HEK293 (cell line): ENCODE measurements at regions not wholly inside any gene's neighbourhood (a gene's known extent, or its start where the extent isn't known, plus 50 kb on each side); places are given as distances from the start of the nearest gene placed in this dataset.

Experiments
- CTCF ChIA-PET: fragments of 350-600 bp; formaldehyde crosslinking; extraction: SDS; loops from one replicate; lab custom pipeline; 2021; ENCODE audit warnings: antibody characterized with exemption; lab: Yijun Ruan, JAX
- POLR2A ChIA-PET: fragments of 300-600 bp; formaldehyde crosslinking; extraction: SDS; loops from one replicate; lab custom pipeline; 2020; ENCODE audit warnings: antibody characterized with exemption, inconsistent platforms; lab: Yijun Ruan, JAX
- H3K27ac ChIP-seq: fragments of 200-500 bp; sonication (Bioruptor generic); 2 replicates; pipeline ENCODE4 v1.5.1; 2014; ENCODE audit warnings: low read depth, low read length, control low read depth, inconsistent platforms; ENCODE audit errors: extremely low read depth
- H3K36me3 ChIP-seq, 2 experiments: fragments of 200-500 bp in 1 of 2; sonication (Bioruptor generic) in 1 of 2; 1 replicate in 1 of 2; 2 replicates in 1 of 2; pipeline ENCODE4 v1.5.1; 2014 to 2017; ENCODE audit warnings: inconsistent platforms in 2 of 2, low read length in 2 of 2; ENCODE audit not compliant: control insufficient read depth in 2 of 2, insufficient read depth in 1 of 2
- H3K4me1 ChIP-seq: fragments of 200-500 bp; sonication (Bioruptor generic); 2 replicates; pipeline ENCODE4 v1.5.1; 2014; ENCODE audit warnings: mild to moderate bottlenecking, low read length, inconsistent platforms; ENCODE audit not compliant: control insufficient read depth, insufficient read depth
- H3K4me3 ChIP-seq: 2 replicates; pipeline ENCODE4 v1.5.1; 2011; ENCODE audit warnings: low read depth, mild to moderate bottlenecking, control low read depth, low read length, moderate library complexity
- H3K9me3 ChIP-seq: fragments of 200-500 bp; sonication (Bioruptor generic); 2 replicates; pipeline ENCODE4 v1.5.1; 2014; ENCODE audit warnings: low read depth, low read length, inconsistent platforms; ENCODE audit not compliant: control insufficient read depth, insufficient read depth
- OSR2 ChIP-seq: fragments of 450-650 bp; formaldehyde crosslinking; IDR thresholded peaks from 2 replicates; pipeline ENCODE4 v1.5.1; 2016; ENCODE audit warnings: missing biosample characterization, missing genetic modification characterization
- PRDM1 ChIP-seq: fragments of 450-650 bp; formaldehyde crosslinking; IDR thresholded peaks from 2 replicates; pipeline ENCODE4; 2016; ENCODE audit warnings: missing biosample characterization, missing genetic modification characterization
- TRIM28 ChIP-seq: IDR thresholded peaks from 2 replicates; pipeline ENCODE4 v1.6.1; 2011; ENCODE audit warnings: low read length, control low read depth, borderline replicate concordance
- ZFHX2 ChIP-seq: fragments of 450-650 bp; formaldehyde crosslinking; conservative IDR thresholded peaks from 2 replicates; pipeline ENCODE4 v1.5.1; 2016; ENCODE audit warnings: missing biosample characterization, missing genetic modification characterization
- ZNF132 ChIP-seq: fragments of 450-650 bp; formaldehyde crosslinking; IDR thresholded peaks from 2 replicates; pipeline ENCODE4 v1.5.1; 2017; ENCODE audit warnings: missing biosample characterization, missing genetic modification characterization, borderline replicate concordance
- ZNF266 ChIP-seq: fragments of 450-650 bp; formaldehyde crosslinking; IDR thresholded peaks from 2 replicates; pipeline ENCODE4 v1.5.1; 2016; ENCODE audit warnings: missing biosample characterization, missing genetic modification characterization, low read depth
- ZNF274 ChIP-seq, 2 experiments: fragments of 200-500 bp in 1 of 2; fragments of 450-650 bp in 1 of 2; sonication (Bioruptor generic) in 1 of 2; formaldehyde crosslinking in 1 of 2; IDR thresholded peaks; 2 replicates each; pipeline versions ENCODE4 v1.5.1 to v1.6.1; 2014 to 2016; ENCODE audit warnings: borderline replicate concordance in 1 of 2, inconsistent platforms in 1 of 2, low read length in 1 of 2, missing biosample characterization in 1 of 2, missing genetic modification characterization in 1 of 2
- ZNF423 ChIP-seq: fragments of 450-650 bp; formaldehyde crosslinking; IDR thresholded peaks from 2 replicates; pipeline ENCODE4 v1.5.1; 2016; ENCODE audit warnings: missing biosample characterization, missing genetic modification characterization
- ZNF514 ChIP-seq: fragments of 450-650 bp; formaldehyde crosslinking; IDR thresholded peaks from 2 replicates; pipeline ENCODE4 v1.5.1; 2016; ENCODE audit warnings: missing biosample characterization, missing genetic modification characterization
- ZNF626 ChIP-seq: fragments of 450-650 bp; sonication (Bioruptor Pico); formaldehyde crosslinking; IDR thresholded peaks from 2 replicates; pipeline ENCODE4 v1.5.1; 2018; ENCODE audit warnings: missing biosample characterization, missing genetic modification characterization, inconsistent platforms
- ZNF76 ChIP-seq: fragments of 450-650 bp; formaldehyde crosslinking; IDR thresholded peaks from 2 replicates; pipeline ENCODE4; 2016; ENCODE audit warnings: low read depth, missing biosample characterization, missing genetic modification characterization, borderline replicate concordance
- ZNF776 ChIP-seq: fragments of 450-650 bp; formaldehyde crosslinking; IDR thresholded peaks from 2 replicates; pipeline ENCODE4 v1.5.0; 2017; ENCODE audit warnings: missing biosample characterization, missing genetic modification characterization, borderline replicate concordance
- ZNF777 ChIP-seq: fragments of 450-650 bp; formaldehyde crosslinking; IDR thresholded peaks from 2 replicates; pipeline ENCODE4 v1.5.1; 2017; ENCODE audit warnings: missing biosample characterization, missing genetic modification characterization, borderline replicate concordance
- ZNF843 ChIP-seq: fragments of 450-650 bp; formaldehyde crosslinking; IDR thresholded peaks from 2 replicates; pipeline ENCODE4 v1.5.1; 2016; ENCODE audit warnings: missing biosample characterization, missing genetic modification characterization
- TF ChIP-seq, protein P1 (sequence below): fragments of 450-650 bp; formaldehyde crosslinking; IDR thresholded peaks from 2 replicates; pipeline ENCODE4 v1.5.1; 2016; ENCODE audit warnings: missing biosample characterization, missing genetic modification characterization, low read depth
- TF ChIP-seq, protein P2 (sequence below): IDR thresholded peaks from 2 replicates; pipeline ENCODE4 v1.6.1; 2011; ENCODE audit warnings: mild to moderate bottlenecking, low read depth, low read length, borderline replicate concordance
- TF ChIP-seq, protein P3 (sequence below): fragments of 450-650 bp; formaldehyde crosslinking; IDR thresholded peaks from 2 replicates; pipeline ENCODE4 v1.5.1; 2017; ENCODE audit warnings: missing biosample characterization, missing genetic modification characterization
- TF ChIP-seq, protein P4 (sequence below): fragments of 450-650 bp; formaldehyde crosslinking; IDR thresholded peaks from 2 replicates; pipeline ENCODE4 v1.5.1; 2016; ENCODE audit warnings: missing biosample characterization, missing genetic modification characterization
- TF ChIP-seq, protein P5 (sequence below): fragments of 450-650 bp; formaldehyde crosslinking; IDR thresholded peaks from 2 replicates; pipeline ENCODE4 v1.5.1; 2017; ENCODE audit warnings: missing biosample characterization, missing genetic modification characterization

DNA sequence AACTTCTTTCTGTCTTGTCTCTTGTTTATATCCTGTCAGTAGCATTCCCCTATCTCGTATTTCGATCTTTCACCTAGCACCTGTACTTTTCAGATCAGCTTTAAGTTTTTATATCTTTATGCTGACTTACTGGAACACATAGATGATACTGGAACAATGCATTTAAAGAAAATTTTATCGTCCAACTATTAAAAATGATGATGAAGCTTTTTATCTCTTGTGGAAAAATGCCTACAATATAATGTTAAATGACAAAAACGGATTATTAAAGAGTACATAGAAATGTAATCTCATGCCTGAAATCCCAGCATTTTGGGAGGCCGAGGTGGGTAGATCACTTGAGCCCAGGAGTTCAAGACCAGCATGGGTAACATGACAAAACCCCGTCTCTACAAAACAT is 139.5 kb downstream of the ZPLD1 start:
- Histone ChIP-seq H3K4me1 (no peaks in the 10 kb centered on the region), H3K4me3 (no peak overlapping the region), H3K9me3 (no peaks in the 10 kb centered on the region), H3K36me3 (no peaks in the 10 kb centered on the region), H3K27ac (no peak overlapping the region)
- TF ChIP-seq ZNF777 (tag by site-specific recombination) = no peak
- TF ChIP-seq PRDM1 = no peak
- TF ChIP-seq, protein P1, sequence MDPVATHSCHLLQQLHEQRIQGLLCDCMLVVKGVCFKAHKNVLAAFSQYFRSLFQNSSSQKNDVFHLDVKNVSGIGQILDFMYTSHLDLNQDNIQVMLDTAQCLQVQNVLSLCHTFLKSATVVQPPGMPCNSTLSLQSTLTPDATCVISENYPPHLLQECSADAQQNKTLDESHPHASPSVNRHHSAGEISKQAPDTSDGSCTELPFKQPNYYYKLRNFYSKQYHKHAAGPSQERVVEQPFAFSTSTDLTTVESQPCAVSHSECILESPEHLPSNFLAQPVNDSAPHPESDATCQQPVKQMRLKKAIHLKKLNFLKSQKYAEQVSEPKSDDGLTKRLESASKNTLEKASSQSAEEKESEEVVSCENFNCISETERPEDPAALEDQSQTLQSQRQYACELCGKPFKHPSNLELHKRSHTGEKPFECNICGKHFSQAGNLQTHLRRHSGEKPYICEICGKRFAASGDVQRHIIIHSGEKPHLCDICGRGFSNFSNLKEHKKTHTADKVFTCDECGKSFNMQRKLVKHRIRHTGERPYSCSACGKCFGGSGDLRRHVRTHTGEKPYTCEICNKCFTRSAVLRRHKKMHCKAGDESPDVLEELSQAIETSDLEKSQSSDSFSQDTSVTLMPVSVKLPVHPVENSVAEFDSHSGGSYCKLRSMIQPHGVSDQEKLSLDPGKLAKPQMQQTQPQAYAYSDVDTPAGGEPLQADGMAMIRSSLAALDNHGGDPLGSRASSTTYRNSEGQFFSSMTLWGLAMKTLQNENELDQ (tag by site-specific recombination) = no peak
- TF ChIP-seq ZNF843 (tag by site-specific recombination) = no peak
- no peak for TF ChIP-seq ZNF76 (tag by site-specific recombination)
- no peak for TF ChIP-seq ZNF266 (tag by site-specific recombination)
- TF ChIP-seq ZNF626 (tag by site-specific recombination) = no peak
- TF ChIP-seq TRIM28 = no peak
- TF ChIP-seq ZNF514 (tag by site-specific recombination) = no peak
- no peak for TF ChIP-seq ZNF423
- TF ChIP-seq, protein P2, sequence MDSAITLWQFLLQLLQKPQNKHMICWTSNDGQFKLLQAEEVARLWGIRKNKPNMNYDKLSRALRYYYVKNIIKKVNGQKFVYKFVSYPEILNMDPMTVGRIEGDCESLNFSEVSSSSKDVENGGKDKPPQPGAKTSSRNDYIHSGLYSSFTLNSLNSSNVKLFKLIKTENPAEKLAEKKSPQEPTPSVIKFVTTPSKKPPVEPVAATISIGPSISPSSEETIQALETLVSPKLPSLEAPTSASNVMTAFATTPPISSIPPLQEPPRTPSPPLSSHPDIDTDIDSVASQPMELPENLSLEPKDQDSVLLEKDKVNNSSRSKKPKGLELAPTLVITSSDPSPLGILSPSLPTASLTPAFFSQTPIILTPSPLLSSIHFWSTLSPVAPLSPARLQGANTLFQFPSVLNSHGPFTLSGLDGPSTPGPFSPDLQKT = no peak
- TF ChIP-seq, protein P3, sequence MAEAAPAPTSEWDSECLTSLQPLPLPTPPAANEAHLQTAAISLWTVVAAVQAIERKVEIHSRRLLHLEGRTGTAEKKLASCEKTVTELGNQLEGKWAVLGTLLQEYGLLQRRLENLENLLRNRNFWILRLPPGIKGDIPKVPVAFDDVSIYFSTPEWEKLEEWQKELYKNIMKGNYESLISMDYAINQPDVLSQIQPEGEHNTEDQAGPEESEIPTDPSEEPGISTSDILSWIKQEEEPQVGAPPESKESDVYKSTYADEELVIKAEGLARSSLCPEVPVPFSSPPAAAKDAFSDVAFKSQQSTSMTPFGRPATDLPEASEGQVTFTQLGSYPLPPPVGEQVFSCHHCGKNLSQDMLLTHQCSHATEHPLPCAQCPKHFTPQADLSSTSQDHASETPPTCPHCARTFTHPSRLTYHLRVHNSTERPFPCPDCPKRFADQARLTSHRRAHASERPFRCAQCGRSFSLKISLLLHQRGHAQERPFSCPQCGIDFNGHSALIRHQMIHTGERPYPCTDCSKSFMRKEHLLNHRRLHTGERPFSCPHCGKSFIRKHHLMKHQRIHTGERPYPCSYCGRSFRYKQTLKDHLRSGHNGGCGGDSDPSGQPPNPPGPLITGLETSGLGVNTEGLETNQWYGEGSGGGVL (tag by site-specific recombination) = no peak
- POLR2A ChIA-PET = no interaction called here
- CTCF ChIA-PET = interaction anchor here (0.6 to 0.7 kb wide), 2 partner anchors 346 to 1689 kb away, joined by 3 to 4 read pairs; no protein-coding TSS in a partner anchor

DNA sequence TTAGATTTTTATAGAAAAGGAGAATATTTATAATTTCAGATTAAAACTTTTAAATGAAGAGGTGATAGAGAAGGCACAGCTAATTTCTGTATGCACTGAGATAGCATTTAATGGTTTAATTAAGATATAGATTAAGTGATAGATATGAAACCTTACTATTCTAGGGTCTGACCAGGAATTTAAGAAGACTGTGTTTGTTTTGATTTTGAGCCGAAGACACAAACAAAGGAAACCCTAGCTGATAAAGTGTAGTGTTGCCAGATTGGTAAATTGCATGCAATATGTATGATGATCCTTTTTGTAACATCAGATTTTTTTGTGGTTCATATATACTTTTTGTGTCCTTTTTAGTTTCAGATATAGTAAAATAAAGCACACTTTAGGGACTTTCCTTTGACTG is 141.8 kb downstream of the ZPLD1 start:
- no peaks in the 10 kb centered on the region for H3K36me3 ChIP-seq
- CTCF ChIA-PET = interaction anchor here (0.7 kb wide), 1 partner anchor 13 kb away, joined by 5 read pairs; no protein-coding TSS in a partner anchor
- no peak for TF ChIP-seq ZNF776 (tag by site-specific recombination)
- no peak for TF ChIP-seq OSR2 (tag by site-specific recombination)
- TF ChIP-seq ZNF132 = no peak
- TF ChIP-seq, protein P4, sequence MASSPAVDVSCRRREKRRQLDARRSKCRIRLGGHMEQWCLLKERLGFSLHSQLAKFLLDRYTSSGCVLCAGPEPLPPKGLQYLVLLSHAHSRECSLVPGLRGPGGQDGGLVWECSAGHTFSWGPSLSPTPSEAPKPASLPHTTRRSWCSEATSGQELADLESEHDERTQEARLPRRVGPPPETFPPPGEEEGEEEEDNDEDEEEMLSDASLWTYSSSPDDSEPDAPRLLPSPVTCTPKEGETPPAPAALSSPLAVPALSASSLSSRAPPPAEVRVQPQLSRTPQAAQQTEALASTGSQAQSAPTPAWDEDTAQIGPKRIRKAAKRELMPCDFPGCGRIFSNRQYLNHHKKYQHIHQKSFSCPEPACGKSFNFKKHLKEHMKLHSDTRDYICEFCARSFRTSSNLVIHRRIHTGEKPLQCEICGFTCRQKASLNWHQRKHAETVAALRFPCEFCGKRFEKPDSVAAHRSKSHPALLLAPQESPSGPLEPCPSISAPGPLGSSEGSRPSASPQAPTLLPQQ (tag by site-specific recombination) = no peak
- no peak for TF ChIP-seq ZNF274 (IDR thresholded peaks at IDR 0.05; ENCODE audit: low read length)
- TF ChIP-seq ZNF274 (tag by site-specific recombination; IDR thresholded peaks at IDR 0.05; ENCODE audit: borderline replicate concordance) = no peak
- TF ChIP-seq, protein P5, sequence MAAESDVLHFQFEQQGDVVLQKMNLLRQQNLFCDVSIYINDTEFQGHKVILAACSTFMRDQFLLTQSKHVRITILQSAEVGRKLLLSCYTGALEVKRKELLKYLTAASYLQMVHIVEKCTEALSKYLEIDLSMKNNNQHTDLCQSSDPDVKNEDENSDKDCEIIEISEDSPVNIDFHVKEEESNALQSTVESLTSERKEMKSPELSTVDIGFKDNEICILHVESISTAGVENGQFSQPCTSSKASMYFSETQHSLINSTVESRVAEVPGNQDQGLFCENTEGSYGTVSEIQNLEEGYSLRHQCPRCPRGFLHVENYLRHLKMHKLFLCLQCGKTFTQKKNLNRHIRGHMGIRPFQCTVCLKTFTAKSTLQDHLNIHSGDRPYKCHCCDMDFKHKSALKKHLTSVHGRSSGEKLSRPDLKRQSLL (tag by site-specific recombination) = no peak
- TF ChIP-seq ZFHX2 (tag by site-specific recombination) = no peak
- TF ChIP-seq, all 188 proteins: peak for 0
- H3K4me1 ChIP-seq = no peaks in the 10 kb centered on the region
- H3K27ac ChIP-seq = no peak overlapping the region
- no peaks in the 10 kb centered on the region for H3K9me3 ChIP-seq
- POLR2A ChIA-PET = no interaction called here
- H3K4me3 ChIP-seq = no peak overlapping the region
